ENCODE measurements at regions not wholly inside any gene's neighbourhood (a gene's known extent, or its start where the extent isn't known, plus 50 kb on each side); places are given as distances from the start of the nearest gene placed in this dataset.

GRCh38 chr13:72456486-72456885 lies 270.9 kb downstream of the MZT1 start:
- DNase-seq: no peak

GRCh38 chr13:72453161-72453560 lies 274.3 kb downstream of the MZT1 start:
- no peak for DNase-seq

GRCh38 chr13:72448082-72448481 lies 279.3 kb downstream of the MZT1 start:
- no peak for DNase-seq

- no peak for DNase-seq
These were observed 282.4 kb downstream of the MZT1 start for GRCh38 chr13:72444999-72445398.

- DNase-seq: peak in 1 of 3 donors; percentile 63
These were observed 290.0 kb downstream of the MZT1 start for GRCh38 chr13:72437458-72437857.

- no peak for DNase-seq
These were observed 292.2 kb downstream of the MZT1 start for GRCh38 chr13:72435251-72435650.

- DNase-seq: no peak
These were observed 295.3 kb downstream of the MZT1 start for GRCh38 chr13:72431981-72432682.

GRCh38 chr13:72430923-72431322 lies 296.5 kb downstream of the MZT1 start:
- no peak for DNase-seq

GRCh38 chr13:72427757-72428528 lies 299.5 kb downstream of the MZT1 start:
- no peak for DNase-seq

- DNase-seq: no peak
These were observed 303.4 kb downstream of the MZT1 start for GRCh38 chr13:72424059-72424458.

GRCh38 chr13:72415817-72416216 lies 311.6 kb downstream of the MZT1 start:
- no peak for DNase-seq

- DNase-seq: no peak
These were observed 314.9 kb downstream of the MZT1 start for GRCh38 chr13:72412481-72412880.

- no peak for DNase-seq
These were observed 322.0 kb downstream of the MZT1 start for GRCh38 chr13:72405441-72405840.

- DNase-seq: no peak
These were observed 323.9 kb downstream of the MZT1 start for GRCh38 chr13:72403396-72404010.

- DNase-seq: no peak
These were observed 326.6 kb downstream of the MZT1 start for GRCh38 chr13:72400856-72401255.

- DNase-seq: no peak
These were observed 328.1 kb downstream of the MZT1 start for GRCh38 chr13:72399351-72399750.

GRCh38 chr13:72397265-72397664 lies 330.2 kb downstream of the MZT1 start:
- DNase-seq: no peak

GRCh38 chr13:72390909-72391308 lies 336.5 kb downstream of the MZT1 start:
- no peak for DNase-seq

GRCh38 chr13:72386138-72386684 lies 341.2 kb downstream of the MZT1 start:
- no peak for DNase-seq

- peak in 1 of 3 donors; percentile 11 for DNase-seq
These were observed 342.6 kb downstream of the MZT1 start for GRCh38 chr13:72384879-72385278.

- peak in 2 of 3 donors; percentile 0 to 3 for DNase-seq
These were observed 343.1 kb downstream of the MZT1 start for GRCh38 chr13:72384186-72384823.

- no peak for DNase-seq
These were observed 343.8 kb downstream of the MZT1 start for GRCh38 chr13:72383646-72384045.
